ENCODE measurements at regions not wholly inside any gene's neighbourhood (a gene's known extent, or its start where the extent isn't known, plus 50 kb on each side); places are given as distances from the start of the nearest gene placed in this dataset.

- H3K4me1 ChIP-seq (ENCODE audit: insufficient read depth, low read length), result no peaks in the 10 kb centered on the region
- no peaks in the 10 kb centered on the region; the same call in 1 of the 2 replicates for H3K9me3 ChIP-seq (ENCODE audit: insufficient read depth, low read depth, low read length)
- H3K27ac ChIP-seq (ENCODE audit: low read length), result no peak overlapping the region
- no peak overlapping the region for H3K4me3 ChIP-seq (ENCODE audit: low read length)
- no peaks in the 10 kb centered on the region for H3K36me3 ChIP-seq (ENCODE audit: insufficient read depth, low read depth, low read length)
- no peak overlapping the region for H3K9ac ChIP-seq (ENCODE audit: low read depth, low read length)
- H3K27me3 ChIP-seq (ENCODE audit: insufficient read depth, low read length), result no peaks in the 10 kb centered on the region
Observed at GRCh38 chr4:64216741-64217140, 192.5 kb downstream of the TECRL start.

- no peak overlapping the region for H3K9ac ChIP-seq (ENCODE audit: low read depth, low read length)
- H3K4me3 ChIP-seq (ENCODE audit: low read length), result no peak overlapping the region
- H3K9me3 ChIP-seq (ENCODE audit: insufficient read depth, low read depth, low read length), result peaks cover 13% of the 10 kb centered on the region; the same call in 1 of the 2 replicates
- H3K27ac ChIP-seq (ENCODE audit: low read length), result no peak overlapping the region
- H3K27me3 ChIP-seq (ENCODE audit: insufficient read depth, low read length), result no peaks in the 10 kb centered on the region
- no peaks in the 10 kb centered on the region for H3K36me3 ChIP-seq (ENCODE audit: insufficient read depth, low read depth, low read length)
- H3K4me1 ChIP-seq (ENCODE audit: insufficient read depth, low read length), result no peaks in the 10 kb centered on the region
Observed at GRCh38 chr4:64205376-64205775, 203.9 kb downstream of the TECRL start.

DNA sequence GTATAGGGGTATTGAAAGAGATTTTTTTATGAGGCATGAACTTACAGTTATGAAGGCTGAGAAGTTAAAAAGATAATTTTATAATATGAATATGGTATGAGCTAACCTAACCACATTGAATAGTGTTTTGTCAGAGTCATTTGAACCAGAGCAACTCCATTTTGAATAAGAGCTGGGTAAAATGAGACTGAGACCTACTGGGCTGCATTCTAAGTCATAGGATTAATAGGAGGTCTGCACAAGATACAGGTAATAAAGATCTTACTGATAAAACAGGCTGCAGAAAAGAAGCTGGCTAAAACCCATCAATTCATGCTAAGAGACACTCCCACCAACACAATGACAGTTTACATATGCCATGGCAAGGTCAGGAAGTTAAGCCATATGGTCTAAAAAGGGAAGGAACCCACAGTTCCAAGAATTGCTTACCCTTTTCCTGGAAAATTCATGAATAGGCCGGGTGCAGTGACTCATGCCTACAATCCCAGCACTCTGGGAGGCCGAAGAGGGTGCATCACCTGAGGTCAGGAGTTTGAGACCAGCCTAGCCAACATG, 209.2 kb downstream of the TECRL start:
- no peaks in the 10 kb centered on the region for H3K36me3 ChIP-seq (ENCODE audit: insufficient read depth, low read depth, low read length)
- H3K9me3 ChIP-seq (ENCODE audit: insufficient read depth, low read depth, low read length), result no peaks in the 10 kb centered on the region
- H3K9ac ChIP-seq (ENCODE audit: low read depth, low read length), result no peak overlapping the region

DNA sequence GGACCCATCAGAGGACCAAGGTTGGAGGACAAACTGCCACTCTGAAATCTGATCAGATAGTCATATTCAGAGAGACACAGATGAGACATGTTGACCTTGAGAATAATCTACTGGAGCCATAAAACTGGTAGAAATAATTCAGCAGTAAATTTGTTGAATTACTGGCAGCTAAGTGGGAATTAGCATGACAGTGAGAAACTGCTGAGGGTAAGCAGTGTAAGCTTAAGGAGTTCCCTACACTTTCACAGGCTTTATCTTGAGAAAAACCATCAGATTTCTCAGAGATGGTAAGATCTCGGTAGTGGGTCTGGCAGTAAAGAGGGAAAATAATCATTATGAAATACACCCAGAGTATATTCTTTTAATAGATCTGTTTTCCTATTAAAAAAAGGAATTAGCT, 213.7 kb downstream of the TECRL start:
- H3K36me3 ChIP-seq (ENCODE audit: insufficient read depth, low read depth, low read length), result no peaks in the 10 kb centered on the region
- no peak overlapping the region for H3K27ac ChIP-seq (ENCODE audit: low read length)
- no peaks in the 10 kb centered on the region for H3K4me1 ChIP-seq (ENCODE audit: insufficient read depth, low read length)
- no peaks in the 10 kb centered on the region for H3K9me3 ChIP-seq (ENCODE audit: insufficient read depth, low read depth, low read length)
- no peaks in the 10 kb centered on the region for H3K27me3 ChIP-seq (ENCODE audit: insufficient read depth, low read length)
- no peak overlapping the region for H3K9ac ChIP-seq (ENCODE audit: low read depth, low read length)
- no peak overlapping the region for H3K4me3 ChIP-seq (ENCODE audit: low read length)

More for the DNA sequence above, 209.2 kb downstream of the TECRL start:
- no peak overlapping the region for H3K27ac ChIP-seq (ENCODE audit: low read length)
- no peak overlapping the region for H3K4me3 ChIP-seq (ENCODE audit: low read length)
- H3K4me1 ChIP-seq (ENCODE audit: insufficient read depth, low read length), result no peaks in the 10 kb centered on the region
- H3K27me3 ChIP-seq (ENCODE audit: insufficient read depth, low read length), result no peaks in the 10 kb centered on the region

- Histone ChIP-seq H3K27me3 (ENCODE audit: insufficient read depth, low read length) (no peaks in the 10 kb centered on the region), H3K9me3 (ENCODE audit: insufficient read depth, low read depth, low read length) (no peaks in the 10 kb centered on the region), H3K27ac (ENCODE audit: low read length) (no peak overlapping the region), H3K4me1 (ENCODE audit: insufficient read depth, low read length) (no peaks in the 10 kb centered on the region), H3K4me3 (ENCODE audit: low read length) (no peak overlapping the region), H3K36me3 (ENCODE audit: insufficient read depth, low read depth, low read length) (no peaks in the 10 kb centered on the region), H3K9ac (ENCODE audit: low read depth, low read length) (no peak overlapping the region)
Observed at GRCh38 chr4:64192731-64193412, 216.4 kb downstream of the TECRL start.

DNA sequence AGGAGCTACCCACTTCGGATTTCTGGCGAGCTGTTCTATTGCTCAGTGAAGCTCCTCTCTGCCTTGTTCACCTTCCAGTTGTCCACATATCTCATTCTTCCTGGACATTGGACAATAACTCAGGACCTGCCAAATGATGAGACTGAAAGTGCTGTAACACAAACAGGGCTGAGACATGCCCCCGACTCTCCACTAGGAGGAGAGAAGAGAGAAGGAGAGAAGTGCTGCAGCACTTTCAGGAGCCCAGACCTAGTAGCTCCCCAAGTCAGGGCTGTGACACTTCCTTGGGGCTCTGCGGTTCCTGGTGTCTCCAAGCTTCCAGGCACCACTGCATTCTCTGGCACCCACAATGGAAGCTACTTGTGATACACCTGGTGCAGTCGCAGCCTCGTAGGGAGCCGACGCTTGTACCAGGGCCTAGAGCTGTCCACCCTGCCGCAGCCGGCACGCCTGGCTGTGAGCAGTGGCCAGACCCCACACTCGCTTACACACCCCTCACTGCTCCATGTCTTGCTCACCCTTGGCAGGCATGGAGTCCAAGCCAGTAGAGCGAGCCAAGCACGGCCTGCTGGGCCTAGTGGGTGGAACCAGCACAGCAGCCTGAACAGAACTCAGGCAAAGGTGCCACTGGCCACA, 234.9 kb downstream of the TECRL start:
- Histone ChIP-seq H3K4me3 (ENCODE audit: low read length) (no peak overlapping the region), H3K9ac (ENCODE audit: low read depth, low read length) (no peak overlapping the region), H3K4me1 (ENCODE audit: insufficient read depth, low read length) (no peaks in the 10 kb centered on the region), H3K9me3 (ENCODE audit: insufficient read depth, low read depth, low read length) (no peaks in the 10 kb centered on the region), H3K27me3 (ENCODE audit: insufficient read depth, low read length) (no peaks in the 10 kb centered on the region), H3K36me3 (ENCODE audit: insufficient read depth, low read depth, low read length) (no peaks in the 10 kb centered on the region), H3K27ac (ENCODE audit: low read length) (no peak overlapping the region)

DNA sequence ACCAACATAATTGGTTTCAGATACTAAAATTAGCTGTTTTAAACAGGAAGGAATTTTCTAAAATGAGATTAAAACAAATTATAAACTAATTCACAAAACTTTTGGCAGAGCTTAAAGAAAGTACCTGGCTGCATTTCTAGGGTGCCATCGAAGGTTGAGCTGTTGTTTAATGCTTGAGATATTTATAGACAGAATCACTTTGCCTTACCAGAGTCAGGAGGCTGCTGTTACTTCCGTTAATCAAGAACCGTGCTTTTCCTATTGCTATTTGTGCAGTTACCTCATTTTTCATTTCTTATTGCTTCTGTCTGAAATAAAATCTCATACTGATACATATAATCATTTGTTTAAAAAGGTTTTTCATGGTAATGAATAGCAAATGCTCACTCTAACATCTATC, 242.9 kb downstream of the TECRL start:
- Histone ChIP-seq H3K27ac (ENCODE audit: low read length) (no peak overlapping the region), H3K4me3 (ENCODE audit: low read length) (no peak overlapping the region), H3K27me3 (ENCODE audit: insufficient read depth, low read length) (no peaks in the 10 kb centered on the region), H3K4me1 (ENCODE audit: insufficient read depth, low read length) (no peaks in the 10 kb centered on the region), H3K36me3 (ENCODE audit: insufficient read depth, low read depth, low read length) (no peaks in the 10 kb centered on the region), H3K9me3 (ENCODE audit: insufficient read depth, low read depth, low read length) (no peaks in the 10 kb centered on the region), H3K9ac (ENCODE audit: low read depth, low read length) (no peak overlapping the region)

DNA sequence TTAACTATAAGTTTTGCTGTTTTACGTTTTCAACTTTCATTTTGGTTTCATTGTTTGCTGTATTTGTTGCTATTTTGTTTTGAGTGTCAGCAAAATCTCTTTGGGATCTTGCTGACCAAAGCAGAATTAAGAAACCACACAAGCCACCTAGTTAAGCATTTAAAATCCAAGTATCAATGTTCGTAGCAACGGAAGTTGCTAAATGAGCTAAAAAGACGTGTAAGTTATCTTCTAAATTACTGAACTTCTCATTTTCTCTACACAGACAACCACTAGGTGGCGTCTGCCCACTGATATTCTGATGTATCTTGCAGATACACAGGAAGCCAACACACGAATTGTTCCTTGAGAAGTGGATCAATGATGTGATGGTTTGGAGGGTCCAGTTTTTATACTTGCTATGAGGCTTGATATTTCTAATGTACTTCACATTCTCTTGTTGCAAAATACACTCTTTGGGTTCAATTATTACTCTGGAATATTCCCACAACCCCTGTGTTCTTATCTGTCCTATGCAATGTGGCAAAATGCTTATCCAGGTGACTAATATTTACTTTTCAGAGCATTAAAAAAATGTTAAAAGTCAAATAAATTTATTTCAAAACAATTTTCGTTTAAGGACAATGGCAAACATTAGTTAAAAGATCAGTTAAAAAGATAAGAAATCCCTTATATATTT, 250.5 kb downstream of the TECRL start:
- Histone ChIP-seq H3K27ac (ENCODE audit: low read length) (no peak overlapping the region), H3K4me3 (ENCODE audit: low read length) (no peak overlapping the region), H3K36me3 (ENCODE audit: insufficient read depth, low read depth, low read length) (no peaks in the 10 kb centered on the region), H3K4me1 (ENCODE audit: insufficient read depth, low read length) (no peaks in the 10 kb centered on the region), H3K27me3 (ENCODE audit: insufficient read depth, low read length) (no peaks in the 10 kb centered on the region), H3K9ac (ENCODE audit: low read depth, low read length) (no peak overlapping the region), H3K9me3 (ENCODE audit: insufficient read depth, low read depth, low read length) (peaks cover 3% of the 10 kb centered on the region; the same call in 1 of the 2 replicates)

- Histone ChIP-seq H3K9ac (ENCODE audit: low read depth, low read length) (no peak overlapping the region), H3K27ac (ENCODE audit: low read length) (no peak overlapping the region), H3K36me3 (ENCODE audit: insufficient read depth, low read depth, low read length) (no peaks in the 10 kb centered on the region), H3K27me3 (ENCODE audit: insufficient read depth, low read length) (no peaks in the 10 kb centered on the region), H3K4me1 (ENCODE audit: insufficient read depth, low read length) (no peaks in the 10 kb centered on the region), H3K4me3 (ENCODE audit: low read length) (no peak overlapping the region), H3K9me3 (ENCODE audit: insufficient read depth, low read depth, low read length) (peaks cover 3% of the 10 kb centered on the region; the same call in 1 of the 2 replicates)
Observed at GRCh38 chr4:64157397-64157796, 251.9 kb downstream of the TECRL start.

DNA sequence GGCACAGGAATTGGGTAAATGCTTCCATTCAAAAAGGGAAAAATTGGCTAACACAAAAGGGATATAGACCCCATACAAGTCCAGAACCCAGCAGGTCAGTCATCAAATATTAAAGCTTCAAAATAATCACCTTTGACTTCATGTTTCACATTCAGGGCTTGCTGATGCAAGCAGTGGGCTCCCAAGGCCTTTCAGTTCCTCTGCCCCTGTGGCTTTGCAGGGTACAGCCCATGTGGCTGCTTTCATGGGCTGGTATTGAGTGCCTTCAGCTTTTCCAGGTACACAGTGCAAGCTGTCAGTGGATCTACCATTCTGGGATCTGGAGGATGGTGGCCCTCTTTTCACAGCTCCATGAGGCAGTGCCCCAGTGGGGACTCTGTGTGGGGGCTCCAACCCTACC, 253.0 kb downstream of the TECRL start:
- H3K9me3 ChIP-seq (ENCODE audit: insufficient read depth, low read depth, low read length), result peaks cover 3% of the 10 kb centered on the region; the same call in 1 of the 2 replicates
- H3K27ac ChIP-seq (ENCODE audit: low read length), result no peak overlapping the region

DNA sequence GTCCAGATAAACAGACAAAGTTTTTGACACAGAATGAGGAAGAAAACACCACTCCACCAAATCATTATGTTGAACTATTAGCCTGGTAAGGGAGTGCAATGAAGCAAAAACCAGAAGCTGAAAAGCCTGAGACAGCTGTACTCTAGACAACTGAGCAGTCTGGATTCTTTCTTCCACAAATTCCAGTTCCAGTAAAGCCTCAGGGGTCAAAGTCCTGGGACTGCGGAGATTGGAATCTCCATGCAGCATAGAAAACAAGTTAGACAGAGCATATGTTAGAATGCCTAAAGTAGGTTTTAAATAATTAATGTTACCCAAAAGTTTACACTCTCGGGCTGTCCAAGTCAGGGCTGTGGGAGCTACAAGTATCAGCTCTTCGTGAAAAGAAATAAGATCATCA, 263.2 kb downstream of the TECRL start:
- Histone ChIP-seq H3K27me3 (ENCODE audit: insufficient read depth, low read length) (no peaks in the 10 kb centered on the region), H3K4me1 (ENCODE audit: insufficient read depth, low read length) (no peaks in the 10 kb centered on the region), H3K36me3 (ENCODE audit: insufficient read depth, low read depth, low read length) (no peaks in the 10 kb centered on the region), H3K4me3 (ENCODE audit: low read length) (no peak overlapping the region), H3K9ac (ENCODE audit: low read depth, low read length) (no peak overlapping the region), H3K27ac (ENCODE audit: low read length) (no peak overlapping the region), H3K9me3 (ENCODE audit: insufficient read depth, low read depth, low read length) (peaks cover 22% of the 10 kb centered on the region; the same call in 1 of the 2 replicates)

More for the DNA sequence above, 253.0 kb downstream of the TECRL start:
- H3K36me3 ChIP-seq (ENCODE audit: insufficient read depth, low read depth, low read length), result no peaks in the 10 kb centered on the region
- no peaks in the 10 kb centered on the region for H3K4me1 ChIP-seq (ENCODE audit: insufficient read depth, low read length)
- no peak overlapping the region for H3K9ac ChIP-seq (ENCODE audit: low read depth, low read length)
- no peak overlapping the region for H3K4me3 ChIP-seq (ENCODE audit: low read length)
- no peaks in the 10 kb centered on the region for H3K27me3 ChIP-seq (ENCODE audit: insufficient read depth, low read length)

Measured in iPS-20b (cell line).